HCT116 (cell line): ENCODE measurements at regions not wholly inside any gene's neighbourhood (a gene's known extent, or its start where the extent isn't known, plus 50 kb on each side); places are given as distances from the start of the nearest gene placed in this dataset.

ENCODE experiments used
- ATAC-seq: fragments of 200-7000 bp; cut with Tn5 transposase; 2 replicates; pipeline ENCODE4 v1.9.1; 2020; ENCODE audit warnings: mild to moderate bottlenecking, moderate library complexity
- BruUV-seq: library from RNA; stranded (reverse); fragments of 400-500 nt; replicated peaks from 2 replicates; lab custom pipeline; 2021; lab: Mats Ljungman, UMichigan
- CTCF ChIA-PET: fragments of 300-600 bp; sonication (Branson Sonifier 250); formaldehyde crosslinking; loops from one replicate; lab custom pipeline; 2021; ENCODE audit warnings: antibody characterized with exemption; lab: Charles Lee
- POLR2A ChIA-PET: fragments of 300-600, 350-600 bp; sonication (Branson Sonifier 250); formaldehyde crosslinking; loops from one replicate; lab custom pipeline; 2021; ENCODE audit warnings: antibody characterized with exemption; lab: Charles Lee
- RAD21 ChIA-PET, 2 experiments: fragments of 300-600 bp; sonication (Branson Sonifier 250); formaldehyde crosslinking; loops; one replicate each; lab custom pipeline; 2023; ENCODE audit warnings: low total read pairs in 2 of 2; ENCODE audit not compliant: uncharacterized antibody in 2 of 2, unreplicated experiment in 2 of 2, low non-redundant PET in 1 of 2; lab: Charles Lee
- DNase-seq: peaks from one replicate; pipeline ENCODE4 v3.0.0-alpha.2; 2010; ENCODE audit warnings: low read depth, low spot score
- H2AFZ ChIP-seq: fragments of 200-600 bp; shearing (Covaris generic), sonication (generic); 2 replicates; pipeline ENCODE4 v1.6.1; 2017; ENCODE audit warnings: low read depth, mixed run types, mixed read lengths, antibody characterized with exemption, low read length; ENCODE audit not compliant: poor library complexity, severe bottlenecking
- H3K27ac ChIP-seq: 2 replicates; pipeline ENCODE4 v1.5.1; 2012; ENCODE audit warnings: low read depth, low read length
- H3K27me3 ChIP-seq: fragments of 200-600 bp; sonication (generic); 2 replicates; pipeline ENCODE4 v1.6.1; 2016; ENCODE audit warnings: mixed run types, low read length, mixed read lengths; ENCODE audit not compliant: insufficient read depth
- H3K36me3 ChIP-seq, 2 experiments: fragments of 200-500 bp in 1 of 2; fragments of 200-600 bp in 1 of 2; sonication (Bioruptor generic) in 1 of 2; sonication (generic) in 1 of 2; 2 replicates each; pipeline versions ENCODE4 v1.5.1 to v1.6.1; 2014 to 2016; ENCODE audit warnings: low read length in 2 of 2, inconsistent platforms in 1 of 2, mixed read lengths in 1 of 2, mixed run types in 1 of 2; ENCODE audit not compliant: insufficient read depth in 2 of 2, control insufficient read depth in 1 of 2
- H3K4me1 ChIP-seq, 2 experiments: fragments of 200-600 bp in 1 of 2; sonication (generic) in 1 of 2; 2 replicates each; pipeline versions ENCODE4 v1.5.1 to v1.6.1; 2012 to 2017; ENCODE audit warnings: low read length in 2 of 2, inconsistent platforms in 1 of 2, mild to moderate bottlenecking in 1 of 2, mixed read lengths in 1 of 2, mixed run types in 1 of 2, moderate library complexity in 1 of 2; ENCODE audit not compliant: insufficient read depth in 2 of 2, control insufficient read depth in 1 of 2
- H3K4me2 ChIP-seq: fragments of 200-600 bp; sonication (generic); 2 replicates; pipeline ENCODE4 v1.6.1; 2017; ENCODE audit warnings: mixed run types, low read length, mixed read lengths
- H3K4me3 ChIP-seq, 2 experiments: fragments of 200-600 bp in 1 of 2; sonication (generic) in 1 of 2; replicated peaks in 1 of 2; 2 replicates each; pipeline ENCODE4 v1.5.1; 2011 to 2016; ENCODE audit warnings: low read length in 2 of 2, control low read depth in 1 of 2, low read depth in 1 of 2, mild to moderate bottlenecking in 1 of 2, mixed read lengths in 1 of 2, mixed run types in 1 of 2
- H3K79me2 ChIP-seq: fragments of 200-600 bp; sonication (generic); 2 replicates; pipeline ENCODE4 v1.6.1; 2017; ENCODE audit warnings: mild to moderate bottlenecking, mixed run types, low read length, moderate library complexity, mixed read lengths; ENCODE audit not compliant: insufficient read depth
- H3K9ac ChIP-seq: fragments of 200-600 bp; sonication (generic); 2 replicates; pipeline ENCODE4 v1.6.1; 2016; ENCODE audit warnings: low read length, mixed read lengths
- H3K9me2 ChIP-seq: fragments of 200-600 bp; sonication (generic), shearing (Covaris generic); 2 replicates; pipeline ENCODE4 v1.6.1; 2017; ENCODE audit warnings: mixed run types, mild to moderate bottlenecking, moderate library complexity; ENCODE audit not compliant: insufficient read depth
- H3K9me3 ChIP-seq, 2 experiments: fragments of 200-500 bp in 1 of 2; fragments of 200-600 bp in 1 of 2; sonication (Bioruptor generic) in 1 of 2; sonication (generic) in 1 of 2; 2 replicates each; pipeline ENCODE4 v1.6.1; 2014 to 2017; ENCODE audit warnings: low read length in 2 of 2, mixed read lengths in 2 of 2, inconsistent platforms in 1 of 2, low read depth in 1 of 2, mild to moderate bottlenecking in 1 of 2, mixed run types in 1 of 2, moderate library complexity in 1 of 2; ENCODE audit not compliant: control insufficient read depth in 1 of 2, insufficient read depth in 1 of 2
- H4K20me1 ChIP-seq: fragments of 200-600 bp; sonication (generic), shearing (Covaris generic); 2 replicates; pipeline ENCODE4 v1.6.1; 2017; ENCODE audit warnings: mixed run types, mild to moderate bottlenecking, moderate library complexity; ENCODE audit not compliant: insufficient read depth
- CEBPB ChIP-seq: IDR thresholded peaks from 2 replicates; pipeline ENCODE4 v1.6.1; 2012; ENCODE audit warnings: low read depth
- EGR1 ChIP-seq: IDR thresholded peaks from 2 replicates; pipeline ENCODE4 v1.6.1; 2012; ENCODE audit warnings: low read depth
- EZH2phosphoT487 ChIP-seq: fragments of 200-600 bp; IDR thresholded peaks from 2 replicates; pipeline ENCODE4 v1.6.1; 2018; ENCODE audit warnings: antibody characterized with exemption, borderline replicate concordance
- FOSL1 ChIP-seq: IDR thresholded peaks from 2 replicates; pipeline ENCODE4 v1.6.1; 2012; ENCODE audit warnings: low read depth
- POLR2A ChIP-seq: IDR thresholded peaks from 2 replicates; pipeline ENCODE4 v1.7.0; 2011; ENCODE audit warnings: borderline replicate concordance; ENCODE audit not compliant: insufficient read depth, insufficient read length; ENCODE audit errors: extremely low read depth
- RAD21 ChIP-seq: IDR thresholded peaks from 2 replicates; pipeline ENCODE4 v1.6.1; 2012; ENCODE audit warnings: low read depth, mild to moderate bottlenecking
- SP1 ChIP-seq: IDR thresholded peaks from 2 replicates; pipeline ENCODE4 v1.6.1; 2012; ENCODE audit warnings: low read depth
- SRF ChIP-seq: IDR thresholded peaks from 2 replicates; pipeline ENCODE4 v1.6.1; 2012; ENCODE audit warnings: low read depth
- TCF7L2 ChIP-seq: IDR thresholded peaks from 2 replicates; pipeline ENCODE4 v1.7.0; 2011; ENCODE audit warnings: borderline replicate concordance, inconsistent platforms; ENCODE audit not compliant: insufficient read depth, insufficient read length; ENCODE audit errors: extremely low read depth
- YY1 ChIP-seq: IDR thresholded peaks from 2 replicates; pipeline ENCODE4 v1.6.1; 2011; ENCODE audit warnings: low read length, low read depth, moderate library complexity, mild to moderate bottlenecking; ENCODE audit not compliant: insufficient replicate concordance; ENCODE audit errors: extremely low read depth
- ZFX ChIP-seq: fragments of 450-650 bp; IDR thresholded peaks from 2 replicates; pipeline ENCODE4 v1.6.1; 2017
- intact Hi-C: fragments of 100-400 bp; cut with micrococcal nuclease; formaldehyde crosslinking; loops from 2 replicates; pipeline ENCODE4 v1.10.0; 2022
- TF ChIP-seq, protein P1 (sequence below): IDR thresholded peaks from 2 replicates; pipeline ENCODE4 v1.6.1; 2012
- TF ChIP-seq, protein P2 (sequence below), 3 experiments: fragments of 200-600 bp in 1 of 3; sonication (generic) in 1 of 3; IDR thresholded peaks in 2 of 3; conservative IDR thresholded peaks in 1 of 3; 2 replicates each; pipeline ENCODE4 v1.5.1; 2012 to 2017; ENCODE audit warnings: low read depth in 2 of 3, low read length in 2 of 3, antibody characterized with exemption in 1 of 3, borderline replicate concordance in 1 of 3, control low read depth in 1 of 3, mild to moderate bottlenecking in 1 of 3, mixed read lengths in 1 of 3, mixed run types in 1 of 3, moderate library complexity in 1 of 3; ENCODE audit not compliant: insufficient read depth in 1 of 3
- TF ChIP-seq, protein P3 (sequence below): IDR thresholded peaks from 2 replicates; pipeline ENCODE4 v1.6.1; 2012
- TF ChIP-seq, protein P4 (sequence below): IDR thresholded peaks from 2 replicates; pipeline ENCODE4 v1.6.1; 2012; ENCODE audit warnings: low read depth

DNA sequence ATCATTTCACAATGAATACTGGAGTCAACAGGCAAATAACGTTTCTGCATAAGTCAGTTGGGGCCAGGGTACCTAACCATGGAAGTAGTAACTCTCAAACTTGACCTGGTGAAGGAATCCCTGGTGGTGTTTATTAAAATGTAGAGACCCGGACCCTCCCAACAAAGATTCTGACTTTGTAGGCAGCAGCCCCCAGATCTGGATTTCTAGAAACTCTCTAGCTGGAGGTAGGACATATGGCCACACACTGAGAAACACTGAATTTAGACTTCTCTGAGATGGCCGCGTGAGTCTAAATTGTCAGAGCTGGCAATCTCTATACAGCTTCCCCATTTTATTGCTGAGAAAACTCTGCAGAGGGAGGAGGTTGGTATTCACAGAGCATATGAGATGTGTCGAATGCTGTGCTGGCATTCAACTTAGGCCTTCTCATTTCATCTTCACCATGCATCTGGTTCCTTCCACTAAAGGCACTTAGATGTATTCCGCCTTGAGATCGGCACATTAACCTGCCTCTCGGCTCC, 278.1 kb downstream of the CYRIA start:
- Histone ChIP-seq H3K9me2 (no peaks in the 10 kb centered on the region), H4K20me1 (no peaks in the 10 kb centered on the region), H3K36me3 (no peaks in the 10 kb centered on the region), H3K4me2 (no peak overlapping the region), H3K4me1 (no peaks in the 10 kb centered on the region), H2AFZ (no peak overlapping the region), H3K79me2 (no peaks in the 10 kb centered on the region), H3K9ac (no peak overlapping the region), H3K4me3 (no peak overlapping the region), H3K27ac (no peak overlapping the region), H3K9me3 (no peaks in the 10 kb centered on the region), H3K27me3 (no peaks in the 10 kb centered on the region)
- POLR2A ChIA-PET: no interaction called here
- intact Hi-C loops: no loop called here
- RAD21 ChIA-PET: no interaction called here
- no TSS peak for BruUV-seq
- no peak for ATAC-seq
- TF ChIP-seq, protein P1, sequence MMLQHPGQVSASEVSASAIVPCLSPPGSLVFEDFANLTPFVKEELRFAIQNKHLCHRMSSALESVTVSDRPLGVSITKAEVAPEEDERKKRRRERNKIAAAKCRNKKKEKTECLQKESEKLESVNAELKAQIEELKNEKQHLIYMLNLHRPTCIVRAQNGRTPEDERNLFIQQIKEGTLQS: no peak
- TF ChIP-seq FOSL1 (no peak), ZFX (no peak), CEBPB (no peak)
- no peak for DNase-seq
- CTCF ChIA-PET: no interaction called here

DNA sequence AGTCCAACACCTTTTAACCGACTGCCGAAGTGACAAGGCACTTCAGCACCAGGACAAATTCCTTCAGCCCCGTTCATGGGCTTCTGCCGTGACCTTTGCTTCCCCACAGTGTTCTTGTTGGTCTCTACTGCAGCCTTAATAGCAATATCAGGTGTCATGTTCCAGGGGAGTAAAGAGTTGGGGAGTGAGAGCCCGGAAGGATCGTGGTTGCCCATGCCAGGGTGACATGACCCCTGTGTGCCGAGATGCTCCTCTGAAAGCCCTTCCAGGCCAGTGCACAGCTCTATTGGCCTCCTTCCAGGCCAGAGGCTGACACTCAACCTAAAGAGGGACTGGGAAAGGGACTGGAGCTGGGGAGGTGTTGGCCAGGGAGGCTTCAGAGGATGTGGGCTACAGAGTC, 279.2 kb downstream of the CYRIA start:
- Histone ChIP-seq H2AFZ (no peak overlapping the region), H3K27ac (no peak overlapping the region), H3K9ac (no peak overlapping the region), H3K9me3 (no peaks in the 10 kb centered on the region), H4K20me1 (no peaks in the 10 kb centered on the region), H3K36me3 (no peaks in the 10 kb centered on the region), H3K4me1 (no peaks in the 10 kb centered on the region), H3K79me2 (no peaks in the 10 kb centered on the region), H3K9me2 (no peaks in the 10 kb centered on the region), H3K4me2 (no peak overlapping the region), H3K27me3 (no peaks in the 10 kb centered on the region), H3K4me3 (no peak overlapping the region)
- RAD21 ChIA-PET: no interaction called here
- CTCF ChIA-PET: no interaction called here
- POLR2A ChIA-PET: no interaction called here
- ATAC-seq (no peak), DNase-seq (no peak)
- BruUV-seq: no TSS peak
- TF ChIP-seq EGR1 (no peak), RAD21 (no peak), POLR2A (no peak), CEBPB (no peak), SRF (no peak), TCF7L2 (no peak), YY1 (no peak), SP1 (no peak), EZH2phosphoT487 (no peak)
- TF ChIP-seq, protein P2, sequence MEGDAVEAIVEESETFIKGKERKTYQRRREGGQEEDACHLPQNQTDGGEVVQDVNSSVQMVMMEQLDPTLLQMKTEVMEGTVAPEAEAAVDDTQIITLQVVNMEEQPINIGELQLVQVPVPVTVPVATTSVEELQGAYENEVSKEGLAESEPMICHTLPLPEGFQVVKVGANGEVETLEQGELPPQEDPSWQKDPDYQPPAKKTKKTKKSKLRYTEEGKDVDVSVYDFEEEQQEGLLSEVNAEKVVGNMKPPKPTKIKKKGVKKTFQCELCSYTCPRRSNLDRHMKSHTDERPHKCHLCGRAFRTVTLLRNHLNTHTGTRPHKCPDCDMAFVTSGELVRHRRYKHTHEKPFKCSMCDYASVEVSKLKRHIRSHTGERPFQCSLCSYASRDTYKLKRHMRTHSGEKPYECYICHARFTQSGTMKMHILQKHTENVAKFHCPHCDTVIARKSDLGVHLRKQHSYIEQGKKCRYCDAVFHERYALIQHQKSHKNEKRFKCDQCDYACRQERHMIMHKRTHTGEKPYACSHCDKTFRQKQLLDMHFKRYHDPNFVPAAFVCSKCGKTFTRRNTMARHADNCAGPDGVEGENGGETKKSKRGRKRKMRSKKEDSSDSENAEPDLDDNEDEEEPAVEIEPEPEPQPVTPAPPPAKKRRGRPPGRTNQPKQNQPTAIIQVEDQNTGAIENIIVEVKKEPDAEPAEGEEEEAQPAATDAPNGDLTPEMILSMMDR (IDR thresholded peaks at IDR 0.05 in 2 of 3, conservative IDR thresholded peaks at IDR 0.05 in 1 of 3; ENCODE audit: borderline replicate concordance in 1 of 3, insufficient read depth in 1 of 3, low read depth in 2 of 3, low read length in 2 of 3): no peak
- TF ChIP-seq, protein P3, sequence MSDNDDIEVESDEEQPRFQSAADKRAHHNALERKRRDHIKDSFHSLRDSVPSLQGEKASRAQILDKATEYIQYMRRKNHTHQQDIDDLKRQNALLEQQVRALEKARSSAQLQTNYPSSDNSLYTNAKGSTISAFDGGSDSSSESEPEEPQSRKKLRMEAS: no peak
- TF ChIP-seq, protein P4, sequence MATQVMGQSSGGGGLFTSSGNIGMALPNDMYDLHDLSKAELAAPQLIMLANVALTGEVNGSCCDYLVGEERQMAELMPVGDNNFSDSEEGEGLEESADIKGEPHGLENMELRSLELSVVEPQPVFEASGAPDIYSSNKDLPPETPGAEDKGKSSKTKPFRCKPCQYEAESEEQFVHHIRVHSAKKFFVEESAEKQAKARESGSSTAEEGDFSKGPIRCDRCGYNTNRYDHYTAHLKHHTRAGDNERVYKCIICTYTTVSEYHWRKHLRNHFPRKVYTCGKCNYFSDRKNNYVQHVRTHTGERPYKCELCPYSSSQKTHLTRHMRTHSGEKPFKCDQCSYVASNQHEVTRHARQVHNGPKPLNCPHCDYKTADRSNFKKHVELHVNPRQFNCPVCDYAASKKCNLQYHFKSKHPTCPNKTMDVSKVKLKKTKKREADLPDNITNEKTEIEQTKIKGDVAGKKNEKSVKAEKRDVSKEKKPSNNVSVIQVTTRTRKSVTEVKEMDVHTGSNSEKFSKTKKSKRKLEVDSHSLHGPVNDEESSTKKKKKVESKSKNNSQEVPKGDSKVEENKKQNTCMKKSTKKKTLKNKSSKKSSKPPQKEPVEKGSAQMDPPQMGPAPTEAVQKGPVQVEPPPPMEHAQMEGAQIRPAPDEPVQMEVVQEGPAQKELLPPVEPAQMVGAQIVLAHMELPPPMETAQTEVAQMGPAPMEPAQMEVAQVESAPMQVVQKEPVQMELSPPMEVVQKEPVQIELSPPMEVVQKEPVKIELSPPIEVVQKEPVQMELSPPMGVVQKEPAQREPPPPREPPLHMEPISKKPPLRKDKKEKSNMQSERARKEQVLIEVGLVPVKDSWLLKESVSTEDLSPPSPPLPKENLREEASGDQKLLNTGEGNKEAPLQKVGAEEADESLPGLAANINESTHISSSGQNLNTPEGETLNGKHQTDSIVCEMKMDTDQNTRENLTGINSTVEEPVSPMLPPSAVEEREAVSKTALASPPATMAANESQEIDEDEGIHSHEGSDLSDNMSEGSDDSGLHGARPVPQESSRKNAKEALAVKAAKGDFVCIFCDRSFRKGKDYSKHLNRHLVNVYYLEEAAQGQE: no peak
- TF ChIP-seq, protein P1: no peak
- intact Hi-C loops: no loop called here
